CMK (cell line): ENCODE measurements at regions not wholly inside any gene's neighbourhood (a gene's known extent, or its start where the extent isn't known, plus 50 kb on each side); places are given as distances from the start of the nearest gene placed in this dataset.

Experiments
- DNase-seq: peaks from one replicate; pipeline ENCODE4 v3.0.0-alpha.2; 2010; ENCODE audit warnings: low read depth

- DNase-seq, result no peak
These were observed 75.4 kb downstream of the CDC7 start for GRCh38 chr1:91575909-91576519.

DNA sequence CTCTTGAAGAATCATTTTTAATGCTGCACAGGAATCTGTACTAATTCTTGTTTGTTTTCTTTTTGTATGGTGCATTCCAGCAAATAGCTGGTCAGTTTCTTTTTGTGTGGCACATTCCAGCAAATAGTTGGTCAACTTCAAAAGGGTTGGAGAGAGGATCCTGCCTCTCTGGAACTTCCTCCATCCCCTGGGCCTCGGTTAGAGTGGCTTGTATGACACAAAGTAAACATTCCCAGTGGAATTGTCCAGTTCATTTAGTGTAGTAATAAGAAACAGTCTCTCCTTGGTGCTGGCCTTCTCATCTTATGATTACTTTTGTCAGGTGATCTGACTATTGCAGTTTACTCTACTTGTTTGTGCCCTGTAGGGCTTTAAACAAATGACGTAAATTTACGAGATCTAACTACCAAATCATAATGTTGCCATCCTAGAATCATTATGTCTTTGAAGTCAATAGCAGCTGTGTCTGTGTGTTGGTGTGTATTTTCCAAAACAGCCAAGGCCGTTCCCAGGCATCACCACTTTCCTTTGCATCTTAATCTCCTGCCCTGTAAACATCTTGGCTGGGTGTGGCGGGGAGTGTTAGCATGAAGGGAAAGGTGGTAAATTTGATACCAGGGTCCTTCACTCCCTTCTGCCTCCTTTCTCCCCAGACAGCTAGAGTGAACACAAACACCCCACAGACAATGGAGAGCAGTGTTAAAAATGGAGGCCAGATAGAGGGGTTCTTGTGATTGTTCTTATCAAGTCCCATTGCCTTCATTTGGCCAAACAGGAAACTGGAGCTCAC is 77.9 kb downstream of the CDC7 start:
- no peak for DNase-seq

DNA sequence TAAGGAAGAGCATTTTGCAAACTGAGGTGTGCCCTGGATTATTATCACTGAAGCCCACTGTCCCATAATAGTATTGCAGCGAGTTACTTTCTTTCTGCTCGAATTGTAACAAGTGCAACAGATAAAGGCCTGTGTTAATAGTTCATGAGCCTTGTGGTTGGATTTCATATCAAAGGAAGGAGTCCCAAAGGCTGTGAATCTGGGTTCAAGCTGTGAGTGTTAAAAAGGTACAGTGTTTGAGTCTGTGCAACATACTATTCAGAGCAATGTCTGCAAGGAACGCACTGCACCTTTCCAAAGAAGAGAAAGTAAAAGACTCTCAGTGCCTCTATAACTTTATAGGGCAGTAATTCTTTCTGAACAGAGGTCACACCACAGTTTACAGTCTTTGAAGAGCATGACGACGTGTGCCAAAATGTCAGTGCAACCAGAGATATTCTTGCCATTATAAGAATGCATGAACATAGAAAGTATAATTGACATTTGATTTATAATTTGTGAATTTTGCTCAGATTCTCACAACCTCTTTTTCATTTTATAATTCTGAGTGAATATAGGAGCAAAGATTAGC is 79.1 kb downstream of the CDC7 start:
- no peak for DNase-seq

- no peak for DNase-seq
These were observed 81.8 kb downstream of the CDC7 start for GRCh38 chr1:91582431-91582921.

DNA sequence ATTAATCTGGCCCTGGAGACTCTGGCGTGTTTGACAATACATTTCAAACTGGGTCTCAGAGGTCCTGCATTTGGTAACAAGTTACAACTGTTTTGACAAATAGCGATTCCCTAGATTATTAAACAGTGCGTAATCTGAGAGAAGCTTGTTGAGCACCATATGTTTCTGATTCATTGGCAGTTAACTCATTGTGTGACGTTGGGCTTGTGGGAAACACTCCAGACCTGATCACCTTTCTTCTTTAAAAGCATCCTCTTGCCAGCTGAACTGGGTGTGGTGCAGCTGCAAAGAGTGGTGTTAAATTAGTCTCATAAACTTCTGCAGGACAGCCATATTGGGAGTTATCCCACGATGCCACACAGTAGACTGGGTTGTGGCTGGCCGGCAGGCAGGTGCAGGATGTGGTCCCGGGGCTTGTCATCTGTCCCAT is 82.7 kb downstream of the CDC7 start:
- no peak for DNase-seq

GRCh38 chr1:91584309-91584708 is 83.7 kb downstream of the CDC7 start:
- no peak for DNase-seq

- DNase-seq, result no peak
These were observed 84.2 kb downstream of the CDC7 start for GRCh38 chr1:91584878-91585277.

DNA sequence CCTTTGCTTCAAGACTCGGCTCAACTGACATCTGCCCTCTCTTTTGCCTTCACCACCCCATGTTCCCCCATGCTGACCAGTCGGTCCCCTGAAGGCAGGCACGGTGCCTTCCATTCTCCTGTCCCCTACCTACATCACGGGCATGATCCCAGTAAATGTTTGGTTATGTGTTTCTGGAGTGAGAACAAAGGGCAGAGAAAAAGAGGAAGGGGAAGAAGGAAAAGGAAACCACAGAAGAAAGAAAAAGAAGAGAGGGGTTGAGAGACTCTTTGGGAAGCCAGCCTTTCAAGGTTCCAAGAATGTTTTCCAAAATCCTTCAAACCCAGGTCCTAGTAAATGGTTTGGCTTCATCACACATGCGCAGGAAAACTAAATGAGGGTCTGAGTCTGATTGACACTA is 84.9 kb downstream of the CDC7 start:
- no peak for DNase-seq

DNA sequence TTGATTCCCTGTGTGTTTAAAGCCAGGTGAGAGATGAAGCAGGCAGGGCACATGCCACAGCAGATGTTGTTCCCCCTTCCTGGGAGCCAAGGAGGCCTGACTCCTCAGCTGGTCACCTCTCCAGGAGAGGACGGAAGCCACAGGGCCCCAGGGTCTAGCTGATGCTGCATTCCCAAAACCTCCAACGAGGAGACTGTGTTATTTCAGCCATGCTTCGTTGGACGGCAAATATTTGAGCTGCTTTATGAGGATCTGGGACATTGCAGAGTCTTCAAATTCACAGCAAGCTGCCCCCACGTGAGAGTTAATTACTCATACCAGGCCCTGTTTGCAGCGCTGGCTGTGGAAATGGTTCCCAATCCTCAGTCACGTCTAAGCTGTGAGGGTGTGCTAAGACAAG is 85.3 kb downstream of the CDC7 start:
- DNase-seq, result no peak

GRCh38 chr1:91589437-91589836 is 88.8 kb downstream of the CDC7 start:
- DNase-seq, result no peak

- peak; percentile 9 for DNase-seq
These were observed 90.7 kb downstream of the CDC7 start for GRCh38 chr1:91591175-91591974.

DNA sequence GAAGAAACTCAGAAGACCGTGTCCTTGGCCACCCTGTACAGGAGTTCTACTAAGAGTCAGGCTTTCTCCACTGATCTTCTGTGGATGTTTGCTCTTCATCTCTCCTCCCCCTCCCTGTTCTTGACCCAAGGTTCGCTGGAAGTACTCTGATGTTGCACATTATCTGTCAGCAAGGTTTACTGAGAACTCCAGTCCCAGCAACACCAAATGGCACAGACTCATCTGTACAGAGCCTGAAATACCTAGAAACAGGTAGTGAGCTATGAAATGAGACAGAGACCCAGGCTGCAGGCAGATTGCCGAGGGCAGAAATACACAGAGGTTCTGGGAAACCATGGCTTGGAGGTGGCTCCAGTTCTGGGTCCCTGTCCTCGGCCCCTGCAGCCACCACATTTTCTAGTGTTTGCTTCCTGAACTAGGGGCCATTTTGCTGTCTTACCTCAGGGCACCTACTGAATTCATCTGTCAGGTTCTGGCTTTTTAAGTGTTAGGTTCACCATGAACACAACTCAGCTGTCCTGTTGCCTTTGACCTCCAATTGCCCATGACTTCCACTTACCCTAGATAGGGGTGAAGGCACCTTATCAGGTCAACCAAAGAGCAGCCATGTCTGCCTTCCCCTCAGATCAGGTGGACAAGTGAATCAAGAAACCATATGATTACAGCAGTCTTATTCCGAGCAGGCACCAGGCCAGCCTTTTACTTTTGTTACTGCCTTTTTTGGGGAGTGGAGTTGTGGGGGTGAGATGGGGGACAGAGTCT is 92.2 kb downstream of the CDC7 start:
- no peak for DNase-seq

- no peak for DNase-seq
These were observed 93.9 kb downstream of the CDC7 start for GRCh38 chr1:91594383-91595055.

DNA sequence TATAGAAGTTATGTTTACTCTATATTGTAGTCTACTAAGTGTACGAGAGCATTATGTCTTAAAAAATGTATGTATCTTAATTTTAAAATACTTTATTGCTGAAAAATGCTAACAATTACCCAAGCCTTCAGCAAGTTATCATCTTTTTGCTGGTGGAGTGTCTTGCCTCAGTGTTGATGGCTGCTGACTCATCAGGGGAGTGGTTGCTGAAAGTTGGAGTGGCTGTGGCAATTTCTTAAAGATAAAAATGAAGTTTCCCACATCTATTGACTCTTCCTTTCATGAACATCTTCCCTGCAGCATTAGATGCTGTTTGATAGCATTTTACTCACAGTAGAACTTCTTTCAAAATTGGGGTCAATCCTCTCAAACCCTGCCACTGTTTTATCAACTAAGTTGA is 95.8 kb downstream of the CDC7 start:
- no peak for DNase-seq

DNA sequence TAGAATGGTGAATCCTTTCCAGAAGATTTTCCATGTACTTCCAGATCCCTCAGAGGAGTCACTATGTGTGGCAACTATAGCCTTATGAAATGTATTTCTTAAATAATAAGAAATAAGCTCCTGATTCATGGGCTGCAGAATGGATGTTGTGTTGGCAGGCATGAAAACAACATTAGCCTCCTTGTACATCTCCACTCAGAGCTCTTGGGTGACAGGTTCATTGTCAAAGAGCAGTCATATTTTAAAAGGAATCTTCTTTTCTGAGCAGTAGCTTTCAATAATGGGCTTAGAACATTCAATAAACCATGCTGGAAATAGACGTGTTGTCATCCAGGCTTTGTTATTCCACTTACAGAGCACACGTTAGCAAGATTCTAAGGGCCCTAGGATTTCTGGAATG is 96.6 kb downstream of the CDC7 start:
- DNase-seq, result no peak

GRCh38 chr1:91600431-91601337 is 100.0 kb downstream of the CDC7 start:
- no peak for DNase-seq

GRCh38 chr1:91601554-91602376 is 101.1 kb downstream of the CDC7 start:
- no peak for DNase-seq

DNA sequence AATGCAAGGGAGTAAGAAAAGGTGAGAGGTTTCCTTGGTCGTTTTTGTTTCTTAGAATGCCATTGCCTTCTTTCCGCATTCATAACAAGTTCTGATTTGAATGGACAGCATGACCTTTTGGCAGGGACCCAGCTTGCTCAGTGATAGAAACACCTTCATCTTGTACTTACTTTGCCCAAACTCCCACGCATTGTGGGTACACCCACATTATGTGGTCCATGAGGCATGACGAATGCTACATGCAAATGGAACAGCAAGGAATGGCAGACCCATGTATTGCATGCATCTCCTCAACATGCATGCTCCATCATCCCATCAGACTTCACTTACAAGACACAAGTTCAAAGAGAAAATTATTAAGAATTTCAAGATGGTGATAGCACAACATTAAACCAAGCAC is 102.8 kb downstream of the CDC7 start:
- no peak for DNase-seq

DNA sequence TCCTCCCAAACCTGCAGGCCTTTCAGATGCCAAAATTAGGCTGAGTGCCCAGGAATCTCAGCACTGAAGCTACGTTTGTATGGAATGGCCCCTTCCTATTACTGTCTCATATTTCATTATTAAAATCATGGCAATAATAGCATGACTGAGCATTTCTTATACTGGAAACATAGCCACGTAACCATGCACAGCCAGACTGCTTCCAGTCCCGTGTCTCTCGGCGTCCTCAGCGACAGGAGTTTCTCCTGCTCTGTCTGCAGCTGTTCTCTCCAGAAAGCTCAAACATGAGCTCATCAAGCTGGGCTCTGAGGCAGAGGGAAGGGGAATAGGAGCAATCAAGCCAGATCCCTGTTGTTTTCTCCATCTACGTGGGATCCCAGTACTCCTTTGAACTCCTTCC is 104.0 kb downstream of the CDC7 start:
- DNase-seq, result no peak
